ENCODE measurements at regions not wholly inside any gene's neighbourhood (a gene's known extent, or its start where the extent isn't known, plus 50 kb on each side); places are given as distances from the start of the nearest gene placed in this dataset.

GRCh38 chr20:24834310-24834709 lies 114.8 kb upstream of the CST7 start:
- Mint-ChIP-seq H3K4me3 (no peak overlapping the region), H3K27ac (no peak overlapping the region), H3K27me3 (ENCODE audit: low read depth in 3 of 3) (peaks cover 0 to 2% (median 0%) of the 10 kb centered on the region in 3 donors), H3K9me3 (no peaks in the 10 kb centered on the region), H3K4me1 (no peaks in the 10 kb centered on the region), H3K36me3 (no peaks in the 10 kb centered on the region)
- no peak for DNase-seq

GRCh38 chr20:24835195-24835594 lies 113.9 kb upstream of the CST7 start:
- no peaks in the 10 kb centered on the region for H3K36me3 Mint-ChIP-seq
- no peaks in the 10 kb centered on the region for H3K4me1 Mint-ChIP-seq
- H3K4me3 Mint-ChIP-seq = no peak overlapping the region
- H3K9me3 Mint-ChIP-seq = no peaks in the 10 kb centered on the region
- DNase-seq = no peak
- peaks cover 0 to 3% (median 0%) of the 10 kb centered on the region in 3 donors for H3K27me3 Mint-ChIP-seq (ENCODE audit: low read depth in 3 of 3)
- H3K27ac Mint-ChIP-seq = no peak overlapping the region

GRCh38 chr20:24836041-24836533 lies 113.0 kb upstream of the CST7 start:
- no peak overlapping the region for H3K4me3 Mint-ChIP-seq
- DNase-seq = no peak
- H3K27ac Mint-ChIP-seq = no peak overlapping the region
- no peaks in the 10 kb centered on the region for H3K36me3 Mint-ChIP-seq
- H3K9me3 Mint-ChIP-seq = no peaks in the 10 kb centered on the region
- no peaks in the 10 kb centered on the region for H3K4me1 Mint-ChIP-seq
- H3K27me3 Mint-ChIP-seq (ENCODE audit: low read depth in 3 of 3) = peaks cover 0 to 3% (median 0%) of the 10 kb centered on the region in 3 donors

GRCh38 chr20:24836661-24837299 lies 112.3 kb upstream of the CST7 start:
- Mint-ChIP-seq H3K9me3 (no peaks in the 10 kb centered on the region), H3K4me1 (no peaks in the 10 kb centered on the region), H3K4me3 (no peak overlapping the region), H3K36me3 (no peaks in the 10 kb centered on the region), H3K27me3 (ENCODE audit: low read depth in 3 of 3) (peaks cover 0 to 3% (median 0%) of the 10 kb centered on the region in 3 donors), H3K27ac (peak overlapping the region in 1 of 6 donors; percentile 36)
- no peak for DNase-seq

GRCh38 chr20:24837781-24838450 lies 111.2 kb upstream of the CST7 start:
- no peak overlapping the region for H3K27ac Mint-ChIP-seq
- no peak for DNase-seq
- no peaks in the 10 kb centered on the region for H3K9me3 Mint-ChIP-seq
- no peak overlapping the region for H3K4me3 Mint-ChIP-seq
- no peaks in the 10 kb centered on the region for H3K4me1 Mint-ChIP-seq
- H3K36me3 Mint-ChIP-seq = no peaks in the 10 kb centered on the region
- H3K27me3 Mint-ChIP-seq (ENCODE audit: low read depth in 3 of 3) = peaks cover 2 to 6% (median 5%) of the 10 kb centered on the region in 3 donors

GRCh38 chr20:24838546-24839535 lies 110.2 kb upstream of the CST7 start:
- no peaks in the 10 kb centered on the region for H3K9me3 Mint-ChIP-seq
- peaks cover 2 to 6% (median 5%) of the 10 kb centered on the region in 3 donors for H3K27me3 Mint-ChIP-seq (ENCODE audit: low read depth in 3 of 3)
- no peaks in the 10 kb centered on the region for H3K36me3 Mint-ChIP-seq
- H3K4me1 Mint-ChIP-seq = no peaks in the 10 kb centered on the region
- no peak overlapping the region for H3K27ac Mint-ChIP-seq
- no peak overlapping the region for H3K4me3 Mint-ChIP-seq
- no peak for DNase-seq

GRCh38 chr20:24840121-24840713 lies 108.9 kb upstream of the CST7 start:
- Mint-ChIP-seq H3K36me3 (no peaks in the 10 kb centered on the region), H3K27ac (no peak overlapping the region), H3K9me3 (no peaks in the 10 kb centered on the region), H3K4me3 (no peak overlapping the region), H3K4me1 (no peaks in the 10 kb centered on the region), H3K27me3 (ENCODE audit: low read depth in 3 of 3) (peaks cover 3 to 10% (median 8%) of the 10 kb centered on the region in 3 donors)
- no peak for DNase-seq

GRCh38 chr20:24842274-24842917 lies 106.7 kb upstream of the CST7 start:
- Mint-ChIP-seq H3K4me3 (no peak overlapping the region), H3K27ac (no peak overlapping the region), H3K36me3 (peaks cover 0 to 2% (median 0%) of the 10 kb centered on the region in 3 donors), H3K9me3 (peaks cover 2 to 10% (median 6%) of the 10 kb centered on the region in 6 donors), H3K4me1 (no peaks in the 10 kb centered on the region), H3K27me3 (ENCODE audit: low read depth in 3 of 3) (peaks cover 8 to 13% (median 10%) of the 10 kb centered on the region in 3 donors)
- DNase-seq = no peak

- Mint-ChIP-seq H3K9me3 (peaks cover 9 to 17% (median 11%) of the 10 kb centered on the region in 6 donors), H3K36me3 (peaks cover 0 to 6% (median under 1%) of the 10 kb centered on the region in 3 donors), H3K4me1 (no peaks in the 10 kb centered on the region), H3K27ac (no peak overlapping the region), H3K27me3 (ENCODE audit: low read depth in 3 of 3) (peaks cover 8 to 14% (median 12%) of the 10 kb centered on the region in 3 donors), H3K4me3 (no peak overlapping the region)
- no peak for DNase-seq
These were observed 106.0 kb upstream of the CST7 start for GRCh38 chr20:24842918-24843715.

- Mint-ChIP-seq H3K36me3 (peaks cover 0 to 13% (median 3%) of the 10 kb centered on the region in 3 donors), H3K4me1 (no peaks in the 10 kb centered on the region), H3K9me3 (peaks cover 9 to 21% (median 14%) of the 10 kb centered on the region in 6 donors), H3K27ac (no peak overlapping the region), H3K4me3 (no peak overlapping the region), H3K27me3 (ENCODE audit: low read depth in 3 of 3) (peaks cover 5 to 15% (median 10%) of the 10 kb centered on the region in 3 donors)
- DNase-seq = no peak
These were observed 98.9 kb upstream of the CST7 start for GRCh38 chr20:24850176-24850575.

GRCh38 chr20:24851346-24852019 lies 97.6 kb upstream of the CST7 start:
- H3K4me1 Mint-ChIP-seq = no peaks in the 10 kb centered on the region
- no peak overlapping the region for H3K4me3 Mint-ChIP-seq
- peaks cover 9 to 17% (median 13%) of the 10 kb centered on the region in 6 donors for H3K9me3 Mint-ChIP-seq
- peaks cover 0 to 13% (median 3%) of the 10 kb centered on the region in 3 donors for H3K36me3 Mint-ChIP-seq
- peaks cover 5 to 19% (median 7%) of the 10 kb centered on the region in 3 donors for H3K27me3 Mint-ChIP-seq (ENCODE audit: low read depth in 3 of 3)
- no peak overlapping the region for H3K27ac Mint-ChIP-seq
- DNase-seq = no peak

GRCh38 chr20:24853916-24854315 lies 95.2 kb upstream of the CST7 start:
- Mint-ChIP-seq H3K4me1 (no peaks in the 10 kb centered on the region), H3K27ac (no peak overlapping the region), H3K4me3 (no peak overlapping the region), H3K9me3 (peaks cover 0 to 4% (median 1%) of the 10 kb centered on the region in 6 donors), H3K27me3 (ENCODE audit: low read depth in 3 of 3) (peaks cover 2 to 15% (median 5%) of the 10 kb centered on the region in 3 donors), H3K36me3 (peaks cover 0 to 7% (median 0%) of the 10 kb centered on the region in 3 donors)
- no peak for DNase-seq

Measured in immature natural killer cell (primary cell).